Cerebellar cortex (tissue), 1 donor: ENCODE measurements at regions not wholly inside any gene's neighbourhood (a gene's known extent, or its start where the extent isn't known, plus 50 kb on each side); places are given as distances from the start of the nearest gene placed in this dataset.
A peak's percentile ranks its signal among the peaks of the same experiment; 100 is the strongest.

ENCODE experiments used
- DNase-seq: peaks from one replicate; pipeline ENCODE4 v3.0.0-alpha.2; 2015; ENCODE audit warnings: low spot score

DNA sequence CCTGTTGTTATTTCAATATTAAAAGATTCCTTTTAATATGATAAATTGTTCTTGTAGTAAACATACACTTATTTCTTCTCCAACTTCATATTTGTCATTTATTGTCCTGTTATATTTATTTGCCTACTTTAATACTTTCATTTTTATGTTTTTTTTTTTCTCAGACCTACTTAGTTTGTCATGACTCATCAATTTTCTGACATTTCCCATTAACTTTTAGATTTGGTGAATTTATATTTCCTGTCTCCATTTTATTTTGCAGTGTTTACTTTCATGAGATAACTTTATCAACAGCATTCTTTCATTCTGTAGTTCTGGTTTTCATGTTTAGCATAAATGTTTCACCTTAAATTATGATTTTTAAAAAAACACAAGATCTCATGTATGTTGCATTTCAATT, 788.7 kb downstream of the EFNA5 start:
- no peak for DNase-seq

DNA sequence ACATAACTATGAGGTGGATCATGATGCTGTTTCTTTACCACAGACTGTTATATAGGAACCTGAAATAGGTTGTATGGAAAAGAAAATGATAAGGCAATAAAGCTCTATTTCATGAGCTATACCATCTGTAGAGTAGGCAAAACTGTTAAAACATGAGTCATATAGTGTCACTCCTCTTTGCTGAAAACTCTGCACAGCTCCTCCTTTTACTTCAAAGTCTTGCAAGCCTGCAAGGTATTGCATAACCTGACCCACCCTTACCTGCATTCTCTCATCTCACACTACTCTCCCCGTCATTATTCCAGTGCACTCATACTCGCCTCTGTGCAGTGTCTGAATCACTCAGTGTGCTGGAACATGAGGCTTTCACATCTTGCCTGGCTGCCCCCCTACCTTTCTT, 790.1 kb downstream of the EFNA5 start:
- DNase-seq: no peak

DNA sequence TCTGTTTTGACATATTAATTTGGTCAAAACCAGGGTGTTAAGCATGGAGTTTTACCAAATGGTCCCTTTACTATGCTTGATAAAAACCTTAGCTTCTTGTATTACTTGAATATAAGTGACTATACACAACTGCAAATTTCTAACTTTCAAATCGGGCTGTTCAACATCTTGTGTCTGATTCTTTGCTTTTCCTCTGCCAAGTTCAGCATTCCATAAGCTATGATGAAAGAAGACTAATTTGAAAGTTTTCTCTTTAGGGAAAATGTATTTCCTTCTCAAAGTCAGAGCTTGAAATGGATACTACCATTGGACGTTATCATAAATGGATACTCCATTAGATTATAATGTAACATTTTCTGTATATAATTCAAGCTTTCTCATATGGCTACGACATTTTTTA, 792.9 kb downstream of the EFNA5 start:
- DNase-seq: no peak

DNA sequence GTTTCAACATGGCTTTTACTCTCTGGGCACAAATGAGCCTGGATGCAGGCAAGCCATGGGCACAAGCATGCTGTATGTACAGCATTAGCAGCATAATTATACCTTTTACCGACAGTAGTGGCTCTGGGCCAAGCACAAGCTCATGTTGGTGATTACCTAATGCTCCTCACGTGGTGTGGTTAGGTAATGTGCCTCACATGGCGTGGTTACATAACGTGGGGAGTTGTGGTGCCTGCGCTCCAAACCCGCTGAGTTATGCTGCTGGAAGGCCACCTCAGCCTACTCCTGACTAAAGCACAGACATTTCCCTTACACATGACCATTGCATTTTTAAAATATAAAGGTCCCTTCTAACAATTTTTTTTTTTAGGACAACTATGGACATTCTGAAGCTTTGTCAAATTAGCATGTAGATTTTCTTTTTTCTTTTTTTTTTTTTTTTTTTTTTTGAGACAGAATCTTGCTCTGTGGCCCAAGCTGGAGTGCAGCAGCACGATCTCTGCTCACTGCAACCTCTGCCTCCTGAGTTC, 794.0 kb downstream of the EFNA5 start:
- DNase-seq: no peak

DNA sequence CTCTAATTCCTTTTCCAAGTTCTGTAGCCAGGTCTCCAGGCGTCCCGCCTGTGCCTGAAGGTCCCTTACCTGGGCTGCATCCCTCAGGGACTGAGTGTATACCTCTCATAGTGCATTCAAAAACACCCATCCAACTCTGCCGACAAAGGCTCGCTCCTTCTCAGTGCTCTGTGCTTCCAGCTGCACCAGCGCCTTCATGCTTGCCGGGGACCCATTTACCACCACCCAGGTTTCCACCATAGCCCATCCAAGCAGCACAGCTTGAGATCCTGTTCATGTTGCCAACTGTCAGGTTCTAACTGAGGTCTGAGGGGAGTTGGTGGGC, 794.5 kb downstream of the EFNA5 start:
- DNase-seq: no peak

DNA sequence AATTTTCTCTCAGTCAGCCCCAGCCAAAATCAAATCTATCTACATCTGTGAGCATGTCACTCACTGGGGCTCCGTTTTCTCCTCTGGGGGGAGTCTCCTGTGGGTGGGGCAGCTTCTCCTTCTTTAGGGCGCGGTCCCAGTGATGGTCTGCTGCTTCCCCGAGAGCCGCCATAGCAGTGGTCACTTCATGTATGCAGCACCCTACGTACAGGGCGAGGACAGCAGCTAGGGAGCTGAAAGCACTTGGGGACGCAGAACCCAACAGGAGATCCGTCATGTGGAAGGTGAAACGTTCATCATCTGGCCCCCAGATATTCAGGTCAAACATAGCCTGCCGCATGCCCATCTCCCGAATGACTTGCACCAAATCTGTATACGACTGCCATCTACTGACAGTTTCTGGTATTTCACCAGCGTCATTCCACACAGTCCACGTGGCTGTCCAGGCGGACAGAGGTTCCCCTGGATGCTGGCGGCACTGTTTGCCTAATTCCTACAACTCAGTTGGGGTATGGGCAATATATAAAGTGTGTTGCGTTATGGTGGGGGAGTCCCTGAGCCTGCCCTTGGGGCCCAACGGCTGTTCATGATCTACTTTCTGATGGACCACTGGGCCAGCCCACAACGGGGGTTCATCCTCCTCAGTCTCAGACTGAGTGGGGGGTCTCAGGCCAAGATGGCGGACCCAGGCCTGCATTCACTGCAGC, 795.0 kb downstream of the EFNA5 start:
- DNase-seq: peak; percentile 14

DNA sequence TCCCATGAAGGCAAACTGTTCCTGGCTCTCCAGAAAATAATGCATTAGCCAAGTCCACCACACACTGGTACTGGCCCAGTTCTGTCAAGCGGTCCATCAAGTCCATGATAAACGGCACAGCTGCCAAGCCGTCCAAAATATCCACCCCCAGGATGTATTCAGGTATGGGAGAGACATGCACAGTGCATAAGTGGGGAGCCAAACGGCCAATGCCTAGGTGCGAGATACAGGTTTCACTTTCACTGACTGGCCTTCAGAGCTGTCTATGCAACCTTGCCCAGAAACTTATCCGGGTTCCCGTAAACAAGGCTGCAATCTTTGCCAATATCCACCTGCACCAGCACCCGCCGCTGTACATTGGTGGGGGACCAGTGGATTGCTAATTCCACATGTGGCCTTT, 795.8 kb downstream of the EFNA5 start:
- DNase-seq: no peak

DNA sequence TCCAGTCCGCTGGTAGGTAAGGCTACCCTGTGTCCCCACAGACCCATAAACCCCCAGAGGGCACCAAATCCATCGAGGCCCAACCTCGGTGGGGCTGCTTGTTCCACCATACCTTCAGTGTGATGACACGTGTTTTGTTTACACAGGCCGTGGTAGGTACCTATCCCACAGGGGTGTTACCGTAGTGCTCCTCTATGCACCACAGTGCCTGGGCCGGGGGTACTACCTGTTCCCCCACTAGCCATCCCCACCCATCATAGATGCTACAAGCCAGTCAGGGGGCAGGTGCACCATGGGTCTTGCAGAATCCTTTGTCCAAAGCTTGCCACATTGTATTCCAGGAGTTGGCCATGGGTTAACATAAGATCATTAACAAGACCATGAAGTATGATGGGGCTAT, 796.2 kb downstream of the EFNA5 start:
- DNase-seq: no peak

DNA sequence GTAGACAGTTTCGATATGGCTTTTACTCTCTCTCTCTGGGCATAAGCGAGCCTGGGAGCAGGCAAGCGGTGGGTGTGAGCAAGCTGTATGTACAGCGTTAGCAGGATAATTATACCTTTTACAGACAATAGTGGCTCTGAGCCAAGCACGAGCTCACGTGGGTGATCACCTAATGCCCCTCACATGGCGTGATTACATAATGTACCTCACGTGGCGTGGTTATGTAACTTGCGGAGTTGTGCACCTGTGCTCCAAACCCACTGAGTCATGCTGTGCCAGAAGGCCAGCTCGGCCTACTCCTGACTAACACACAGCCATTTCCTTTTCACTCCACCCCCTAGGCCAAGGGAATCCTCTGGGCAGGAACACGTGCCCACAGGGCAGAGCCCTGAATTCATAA, 797.2 kb downstream of the EFNA5 start:
- no peak for DNase-seq

DNA sequence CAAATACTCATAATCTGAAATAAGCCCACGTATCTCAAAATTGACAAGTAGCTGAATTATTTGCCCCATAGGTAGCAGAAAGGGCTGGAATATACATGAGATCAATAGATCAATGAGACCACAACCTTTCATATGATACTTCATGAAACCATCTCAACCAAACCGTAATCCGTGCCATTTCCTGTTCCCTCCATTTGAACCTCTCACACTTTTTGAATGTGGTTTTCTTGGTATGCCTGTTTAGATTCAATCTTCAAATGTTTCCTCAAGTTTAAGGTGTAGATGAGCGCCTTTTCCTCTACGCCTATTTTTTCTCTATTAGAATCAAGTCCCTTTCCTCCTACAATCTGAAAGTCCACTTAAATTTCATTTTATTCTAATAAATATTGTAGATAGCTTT, 805.5 kb downstream of the EFNA5 start:
- no peak for DNase-seq

DNA sequence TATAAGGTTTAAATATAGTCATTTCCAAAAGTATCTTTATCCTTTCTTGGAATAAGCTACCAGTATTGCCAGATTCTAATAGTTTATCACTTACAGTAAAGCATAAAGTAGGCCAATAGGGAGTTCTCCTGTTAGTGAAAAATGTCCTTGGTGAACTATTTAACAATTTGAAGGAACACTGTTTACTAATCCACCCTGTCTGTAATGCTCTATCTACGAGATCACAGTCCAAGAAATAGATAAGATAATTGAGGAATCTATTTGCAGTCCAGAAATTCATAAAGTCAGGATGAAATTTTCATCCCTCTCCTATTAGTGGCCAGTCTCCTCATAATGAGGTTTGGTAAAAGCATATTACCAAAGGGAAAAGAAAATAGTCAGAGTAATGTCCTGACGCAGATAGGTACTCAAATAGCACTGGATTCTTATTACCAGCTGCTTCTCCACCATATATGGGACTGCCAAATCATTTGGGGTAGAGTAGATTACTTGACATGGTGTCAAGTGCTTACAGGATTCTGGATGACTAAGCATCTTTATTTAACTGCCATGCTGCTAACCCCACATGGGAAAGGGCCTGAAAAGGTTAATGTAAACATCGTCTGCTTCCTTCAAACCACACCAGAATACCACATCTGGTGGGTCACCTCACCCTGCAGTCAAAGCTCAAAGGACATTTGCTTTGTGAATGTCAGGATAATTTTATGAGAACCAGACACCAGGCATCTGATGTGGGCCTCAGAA, 808.1 kb downstream of the EFNA5 start:
- DNase-seq: no peak

DNA sequence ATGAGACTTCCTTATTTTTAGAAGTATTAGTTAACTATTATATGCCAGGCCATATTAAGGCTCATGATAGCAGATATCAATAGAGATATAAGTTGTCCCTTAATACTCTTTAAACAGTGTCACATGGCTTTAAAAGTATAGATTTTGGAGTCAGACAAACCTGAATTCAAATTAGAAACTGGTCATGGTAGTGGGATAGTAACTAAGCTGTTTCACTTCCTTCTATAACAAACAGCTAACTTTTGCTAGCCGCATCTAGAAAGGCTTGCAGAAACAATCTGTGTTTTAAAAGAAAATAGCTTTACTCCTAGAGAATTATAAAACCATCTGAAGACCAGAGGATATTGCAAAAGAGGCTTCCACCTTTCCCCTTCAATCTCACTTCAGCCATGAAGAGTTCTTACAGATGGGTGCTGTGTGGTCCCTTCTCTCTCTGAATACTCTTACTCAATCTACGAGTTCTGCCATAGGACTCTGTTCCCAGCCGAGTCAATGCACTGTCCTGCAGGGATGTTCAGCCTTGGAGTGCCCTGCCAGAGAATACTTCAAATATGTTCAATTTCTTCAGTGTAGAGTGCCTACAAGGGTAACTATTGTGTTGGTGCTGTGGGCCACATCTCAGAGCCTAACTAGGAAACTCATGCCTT, 810.2 kb downstream of the EFNA5 start:
- no peak for DNase-seq

DNA sequence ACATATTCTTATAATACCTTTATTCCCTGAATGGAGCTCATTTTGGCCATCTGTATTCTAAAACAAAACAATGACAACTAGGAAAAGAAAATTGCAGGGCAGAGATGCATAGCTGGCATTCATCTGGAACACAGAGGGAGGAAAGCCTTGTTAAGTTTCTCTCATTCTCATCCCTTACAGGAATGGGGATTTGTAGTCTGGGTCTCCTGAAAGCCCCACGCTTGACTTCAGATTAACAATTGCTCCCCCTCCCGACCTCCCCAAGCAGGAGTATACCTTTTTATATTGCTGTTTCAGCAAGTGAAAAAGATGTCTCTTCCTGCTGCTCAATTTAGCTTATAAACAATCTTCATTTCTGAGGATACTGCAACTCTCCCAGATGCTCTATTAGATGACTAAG, 812.1 kb downstream of the EFNA5 start:
- no peak for DNase-seq

DNA sequence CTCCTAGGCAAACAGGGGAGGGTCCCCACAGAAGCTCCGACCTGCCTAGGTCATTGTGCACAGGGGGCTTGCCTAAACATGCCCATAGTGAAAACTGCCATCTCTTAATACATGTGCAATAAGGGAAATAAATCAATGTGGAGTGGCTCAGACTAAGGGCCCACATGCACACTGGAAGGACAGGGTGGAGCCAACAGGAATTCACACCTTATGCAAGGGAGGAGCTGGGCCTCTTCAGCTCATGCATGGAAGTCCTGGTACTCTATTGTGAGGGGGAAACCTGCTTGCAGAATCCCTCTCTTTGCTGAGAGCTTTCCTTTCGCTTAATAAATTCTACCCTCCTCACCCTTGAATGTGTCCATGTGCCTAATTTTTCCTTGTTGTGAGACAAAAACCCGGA, 815.8 kb downstream of the EFNA5 start:
- no peak for DNase-seq

DNA sequence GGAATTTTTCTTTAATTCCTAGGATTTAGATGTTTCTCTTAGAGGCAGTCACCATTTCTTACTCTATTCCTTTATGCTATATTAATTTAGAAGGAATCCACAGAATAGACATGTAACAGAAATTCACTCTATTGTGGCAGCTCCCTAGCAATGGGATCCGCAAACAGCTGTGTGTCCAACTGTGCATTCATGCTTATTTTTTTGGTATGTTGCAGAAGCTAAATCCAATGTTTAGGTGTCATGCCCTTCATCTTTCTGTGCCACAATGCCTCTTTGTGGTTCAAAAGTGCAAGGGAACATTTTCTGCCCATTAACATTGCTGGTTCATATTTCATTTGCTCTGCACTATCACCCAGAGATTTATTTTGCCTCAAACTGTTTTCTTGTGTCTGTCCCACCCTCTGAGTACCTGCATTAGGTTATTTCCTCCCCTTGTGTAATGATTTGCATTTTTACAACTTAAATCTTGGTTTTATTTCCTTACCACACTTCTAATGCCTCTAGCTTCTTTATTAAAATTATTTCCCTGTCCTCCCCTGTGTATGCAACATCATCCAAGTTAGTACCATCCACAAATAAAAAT, 816.5 kb downstream of the EFNA5 start:
- no peak for DNase-seq

DNA sequence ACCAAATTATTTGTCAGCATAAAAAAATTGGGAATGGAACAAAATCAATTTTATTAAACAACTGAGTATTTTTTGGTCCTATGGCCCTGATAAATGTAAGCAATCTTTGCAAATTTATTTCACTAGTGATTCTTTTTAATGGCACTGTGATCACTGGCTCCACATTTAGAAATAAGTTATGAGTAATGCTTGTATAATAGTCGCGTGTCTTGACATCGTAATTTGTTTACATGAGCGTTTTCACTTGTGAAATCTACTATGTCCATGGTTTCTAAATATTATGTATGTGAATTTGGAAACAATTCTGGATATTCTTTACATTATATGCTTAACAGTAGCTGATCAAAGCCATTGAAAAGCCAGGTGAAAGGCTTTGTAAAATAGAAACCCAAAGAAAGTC, 817.5 kb downstream of the EFNA5 start:
- no peak for DNase-seq

DNA sequence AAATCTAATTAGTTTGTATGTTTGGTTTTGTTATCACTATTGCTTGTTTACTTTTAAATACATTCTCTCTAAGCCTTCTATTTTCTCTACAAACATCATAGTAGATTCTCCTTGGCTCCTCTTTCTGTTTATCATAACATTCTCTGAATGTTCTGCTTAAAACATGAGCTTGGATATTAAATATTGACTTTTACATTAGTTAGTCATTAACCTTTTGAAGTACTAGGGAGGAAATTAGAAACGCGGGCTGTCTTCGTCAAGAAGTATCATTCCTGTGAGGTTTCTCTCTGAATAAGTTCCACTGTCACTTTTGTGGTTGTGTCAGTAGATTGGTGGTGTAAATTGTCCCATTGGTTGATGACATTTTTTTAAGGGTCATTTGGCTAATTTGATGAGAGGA, 821.5 kb downstream of the EFNA5 start:
- no peak for DNase-seq

DNA sequence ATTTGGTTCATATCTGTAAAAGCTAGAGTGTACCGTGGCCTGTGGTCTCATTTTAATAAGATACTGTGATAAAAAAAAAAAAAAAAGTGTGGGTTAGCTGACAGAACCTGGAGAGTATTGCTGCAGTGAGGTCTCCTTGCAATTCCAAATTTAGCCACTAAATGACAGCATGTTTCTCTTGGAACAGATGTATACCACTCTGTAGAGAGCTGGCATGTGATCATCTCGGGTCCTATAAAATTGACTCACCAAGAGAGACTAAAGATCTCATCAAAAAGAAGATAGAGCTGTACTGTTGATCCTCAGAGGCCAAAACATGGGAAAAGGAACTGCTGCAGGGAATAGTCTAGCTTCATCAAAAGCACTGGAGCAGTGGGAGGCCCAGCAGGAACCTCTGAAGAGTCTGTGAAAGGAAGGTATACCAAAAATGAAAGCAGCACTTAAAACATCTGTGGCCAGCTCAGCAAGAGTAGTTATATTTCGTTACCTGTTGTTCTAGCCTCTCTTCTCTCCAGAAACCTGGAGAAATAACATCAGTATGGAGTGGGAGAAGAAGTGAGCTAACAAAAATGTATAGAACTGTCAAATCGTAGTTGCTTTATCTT, 826.8 kb downstream of the EFNA5 start:
- no peak for DNase-seq

DNA sequence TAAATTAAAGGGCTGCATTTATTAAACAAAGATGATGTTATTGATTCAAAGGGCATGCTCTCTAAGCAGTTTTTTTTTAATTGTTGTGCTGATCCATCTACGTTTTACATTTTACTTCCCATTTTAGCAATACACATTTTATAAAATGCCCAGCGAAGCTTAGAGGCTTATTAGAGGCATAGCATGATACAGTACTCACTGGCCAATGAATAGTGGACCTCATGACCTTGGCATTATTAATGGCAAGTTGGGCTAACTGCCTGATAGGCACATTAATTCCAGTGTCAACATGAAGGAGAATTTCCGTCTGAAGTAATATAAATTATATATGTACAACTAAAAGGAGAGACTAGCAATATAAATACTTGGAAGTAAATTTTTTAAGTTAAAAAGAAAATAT, 837.2 kb downstream of the EFNA5 start:
- DNase-seq: no peak

DNA sequence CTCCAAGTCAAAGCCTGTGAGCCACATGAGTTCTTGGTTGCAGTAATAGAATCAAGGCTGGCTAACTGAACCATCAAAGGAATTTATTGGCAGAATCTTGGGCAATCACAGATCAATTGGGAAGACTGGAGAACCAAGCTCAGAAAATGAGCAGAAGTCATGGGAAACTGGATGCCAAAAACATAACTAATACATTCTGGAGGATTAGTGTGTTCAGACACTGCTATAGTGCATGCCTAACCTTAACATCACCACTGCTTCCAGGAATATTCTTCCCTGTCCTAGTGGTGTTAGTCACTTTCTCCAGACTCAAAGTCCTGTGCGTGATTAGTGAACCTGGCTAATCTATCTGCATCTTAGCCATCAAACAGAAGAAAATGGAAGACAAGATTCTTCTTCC, 843.7 kb downstream of the EFNA5 start:
- DNase-seq: no peak

DNA sequence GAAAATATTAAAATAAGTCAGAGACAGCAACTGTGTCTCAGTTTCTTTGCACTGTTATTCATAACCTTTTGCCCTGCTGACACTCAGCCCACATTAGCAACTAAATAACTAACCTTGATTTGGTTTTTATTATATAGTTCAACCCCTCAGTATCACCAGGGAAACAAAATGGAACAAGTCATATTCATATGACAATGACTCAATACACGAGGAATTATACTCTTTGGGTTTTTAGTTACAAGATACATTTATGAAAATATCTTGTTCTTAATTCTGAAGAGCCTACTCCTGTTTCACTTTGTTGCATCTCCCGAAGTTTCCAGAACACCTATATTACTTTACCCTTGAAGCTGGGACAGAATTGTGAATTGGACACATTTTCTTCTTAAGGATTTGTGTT, 845.4 kb downstream of the EFNA5 start:
- DNase-seq: no peak

DNA sequence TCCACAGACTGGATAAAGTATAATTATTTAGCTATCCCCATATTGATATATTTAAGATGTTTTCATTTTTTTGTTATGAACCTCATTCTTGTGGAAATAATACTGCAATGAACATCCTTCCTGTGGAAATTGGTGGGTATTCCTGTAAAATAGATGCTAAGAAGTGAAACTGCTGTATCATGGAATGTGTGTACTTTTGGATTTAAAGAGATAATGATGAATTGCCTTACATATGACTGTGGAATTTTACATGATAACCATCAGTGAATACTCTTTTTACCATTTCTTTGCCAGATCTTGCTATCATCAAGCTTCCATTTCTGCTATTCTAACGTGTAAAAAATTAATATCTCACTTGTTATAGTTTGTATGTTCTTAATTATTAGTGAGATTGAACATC, 847.9 kb downstream of the EFNA5 start:
- DNase-seq: no peak

DNA sequence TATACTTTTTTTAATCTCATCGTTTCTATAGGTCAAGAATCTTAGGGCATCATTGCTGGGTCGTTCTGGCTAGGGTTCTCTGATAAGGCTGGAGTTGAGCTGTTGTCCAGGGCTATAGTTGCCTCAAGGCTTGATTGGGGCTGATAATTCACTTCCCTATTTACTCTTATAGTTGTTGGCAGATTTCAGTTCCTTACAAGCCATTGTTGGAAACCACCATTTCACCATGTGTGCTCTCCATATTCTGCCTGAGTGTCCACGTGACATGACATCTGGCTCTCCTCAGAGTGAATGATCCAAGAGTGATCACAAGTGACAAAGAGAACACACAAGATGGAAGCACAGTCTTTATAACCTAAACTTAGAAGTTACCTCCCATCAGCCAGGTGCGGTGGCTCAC, 852.2 kb downstream of the EFNA5 start:
- DNase-seq: no peak
